SK-N-SH treated with all-trans-retinoic acid at 6 μM for 48 hours (cell line): ENCODE measurements at regions not wholly inside any gene's neighbourhood (a gene's known extent, or its start where the extent isn't known, plus 50 kb on each side); places are given as distances from the start of the nearest gene placed in this dataset.

Source experiments
- TCF4 ChIP-seq: fragments of 250-450 bp; sonication (Bioruptor Pico); IDR thresholded peaks from 2 replicates; pipeline ENCODE4 v1.8.0; 2021; ENCODE audit warnings: mild to moderate bottlenecking, moderate library complexity, borderline replicate concordance
- ZC3H10 ChIP-seq: fragments of 250-450 bp; sonication (Bioruptor Pico); IDR thresholded peaks from 2 replicates; pipeline ENCODE4 v1.5.1; 2021; ENCODE audit warnings: mild to moderate bottlenecking, moderate library complexity
- ZNF565 ChIP-seq: fragments of 450-650 bp; formaldehyde crosslinking; conservative IDR thresholded peaks from 2 replicates; pipeline ENCODE4 v1.5.0; 2020; ENCODE audit warnings: low read depth, mild to moderate bottlenecking, moderate library complexity
- TF ChIP-seq, protein P1 (sequence below): fragments of 250-450 bp; sonication (Bioruptor Pico); IDR thresholded peaks from 2 replicates; pipeline ENCODE4 v1.8.0; 2020; ENCODE audit warnings: mild to moderate bottlenecking, moderate library complexity, borderline replicate concordance
- TF ChIP-seq, protein P2 (sequence below): fragments of 250-450 bp; sonication (Bioruptor Pico); IDR thresholded peaks from 2 replicates; pipeline ENCODE4 v1.5.1; 2021; ENCODE audit warnings: mild to moderate bottlenecking, moderate library complexity

DNA sequence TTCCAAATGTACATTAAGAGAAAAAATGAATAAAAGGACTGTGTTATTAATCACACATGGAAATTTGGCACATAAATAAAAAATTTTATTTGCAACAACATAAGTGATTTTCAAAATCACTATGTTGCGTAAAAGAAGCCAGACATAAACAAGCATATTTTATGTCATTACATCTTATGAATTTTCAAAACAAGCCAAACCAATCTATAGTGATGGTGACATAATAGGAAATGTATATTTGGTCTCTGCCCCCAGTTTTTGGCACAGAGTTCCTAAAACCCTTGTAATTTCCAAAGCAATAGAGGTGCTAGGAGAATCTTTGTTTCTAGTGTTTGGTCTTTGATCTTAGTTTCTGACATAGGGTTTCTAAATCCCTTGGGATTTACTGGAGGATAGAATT is 543.3 kb downstream of the ZBBX start:
- TF ChIP-seq, protein P1, sequence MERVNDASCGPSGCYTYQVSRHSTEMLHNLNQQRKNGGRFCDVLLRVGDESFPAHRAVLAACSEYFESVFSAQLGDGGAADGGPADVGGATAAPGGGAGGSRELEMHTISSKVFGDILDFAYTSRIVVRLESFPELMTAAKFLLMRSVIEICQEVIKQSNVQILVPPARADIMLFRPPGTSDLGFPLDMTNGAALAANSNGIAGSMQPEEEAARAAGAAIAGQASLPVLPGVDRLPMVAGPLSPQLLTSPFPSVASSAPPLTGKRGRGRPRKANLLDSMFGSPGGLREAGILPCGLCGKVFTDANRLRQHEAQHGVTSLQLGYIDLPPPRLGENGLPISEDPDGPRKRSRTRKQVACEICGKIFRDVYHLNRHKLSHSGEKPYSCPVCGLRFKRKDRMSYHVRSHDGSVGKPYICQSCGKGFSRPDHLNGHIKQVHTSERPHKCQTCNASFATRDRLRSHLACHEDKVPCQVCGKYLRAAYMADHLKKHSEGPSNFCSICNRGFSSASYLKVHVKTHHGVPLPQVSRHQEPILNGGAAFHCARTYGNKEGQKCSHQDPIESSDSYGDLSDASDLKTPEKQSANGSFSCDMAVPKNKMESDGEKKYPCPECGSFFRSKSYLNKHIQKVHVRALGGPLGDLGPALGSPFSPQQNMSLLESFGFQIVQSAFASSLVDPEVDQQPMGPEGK (CRISPR knock-in tag) = no peak
- TF ChIP-seq, protein P2, sequence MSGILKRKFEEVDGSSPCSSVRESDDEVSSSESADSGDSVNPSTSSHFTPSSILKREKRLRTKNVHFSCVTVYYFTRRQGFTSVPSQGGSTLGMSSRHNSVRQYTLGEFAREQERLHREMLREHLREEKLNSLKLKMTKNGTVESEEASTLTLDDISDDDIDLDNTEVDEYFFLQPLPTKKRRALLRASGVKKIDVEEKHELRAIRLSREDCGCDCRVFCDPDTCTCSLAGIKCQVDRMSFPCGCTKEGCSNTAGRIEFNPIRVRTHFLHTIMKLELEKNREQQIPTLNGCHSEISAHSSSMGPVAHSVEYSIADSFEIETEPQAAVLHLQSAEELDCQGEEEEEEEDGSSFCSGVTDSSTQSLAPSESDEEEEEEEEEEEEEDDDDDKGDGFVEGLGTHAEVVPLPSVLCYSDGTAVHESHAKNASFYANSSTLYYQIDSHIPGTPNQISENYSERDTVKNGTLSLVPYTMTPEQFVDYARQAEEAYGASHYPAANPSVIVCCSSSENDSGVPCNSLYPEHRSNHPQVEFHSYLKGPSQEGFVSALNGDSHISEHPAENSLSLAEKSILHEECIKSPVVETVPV (CRISPR knock-in tag) = no peak
- no peak for TF ChIP-seq TCF4 (CRISPR knock-in tag)
- no peak for TF ChIP-seq ZNF565 (CRISPR knock-in tag)
- TF ChIP-seq ZC3H10 (CRISPR knock-in tag) = no peak
